GM21786 (cell line): ENCODE measurements at regions not wholly inside any gene's neighbourhood (a gene's known extent, or its start where the extent isn't known, plus 50 kb on each side); places are given as distances from the start of the nearest gene placed in this dataset.

ENCODE experiments used
- ATAC-seq: cut with Tn5 transposase; IDR thresholded peaks from one replicate; pipeline ENCODE4 v1.9.1; 2021; ENCODE audit not compliant: unreplicated experiment

DNA sequence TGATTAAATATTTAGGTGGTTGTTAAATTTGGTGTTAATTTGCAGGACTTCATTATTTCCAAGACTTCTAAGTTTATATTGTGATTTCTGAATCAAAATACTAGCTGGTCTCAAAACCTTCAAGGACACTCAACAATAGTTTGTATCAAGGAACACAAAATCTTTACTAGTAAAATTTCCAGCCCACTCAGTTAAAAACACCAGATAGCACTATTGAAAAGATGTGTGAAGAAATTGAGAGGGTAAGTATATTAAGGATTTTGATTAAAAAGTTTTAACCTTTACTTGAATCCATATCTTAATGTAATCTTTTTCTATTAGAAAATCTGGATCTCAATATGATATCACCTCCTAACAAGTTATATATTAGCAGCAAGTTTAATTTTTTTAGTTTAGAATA lies 89.3 kb upstream of the UGT8 start:
- no peak for ATAC-seq

DNA sequence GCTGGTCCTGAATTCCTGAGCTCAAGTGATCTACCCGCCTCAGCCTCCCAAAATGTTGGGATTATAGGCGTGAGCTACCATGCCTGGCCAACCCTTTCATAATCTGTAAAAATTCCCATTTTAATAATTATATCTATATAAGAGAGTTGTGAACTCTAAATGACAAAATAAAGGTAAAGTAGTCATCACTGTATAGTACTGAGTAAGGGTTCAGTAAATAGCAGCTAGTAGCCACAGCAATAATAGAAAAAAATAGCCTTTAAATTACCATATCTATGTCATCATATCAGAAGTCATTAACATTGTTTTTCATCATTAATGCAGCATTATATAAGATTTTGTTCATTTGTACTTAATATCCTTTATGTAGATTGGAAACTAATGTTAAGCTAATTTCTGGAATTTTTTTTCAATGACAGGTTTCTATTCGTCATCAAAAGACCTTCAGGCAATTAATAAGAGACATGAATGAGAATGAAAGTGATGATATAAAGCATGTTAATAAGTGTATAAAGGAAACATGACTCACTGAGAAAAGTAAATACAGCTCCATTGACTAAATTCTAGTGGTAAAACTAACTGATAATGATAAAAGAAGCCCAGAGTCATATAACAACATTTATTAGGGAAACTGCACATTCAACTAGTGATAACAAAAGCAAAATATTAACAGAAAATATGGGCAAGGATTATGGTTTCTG lies 85.9 kb upstream of the UGT8 start:
- no peak for ATAC-seq

DNA sequence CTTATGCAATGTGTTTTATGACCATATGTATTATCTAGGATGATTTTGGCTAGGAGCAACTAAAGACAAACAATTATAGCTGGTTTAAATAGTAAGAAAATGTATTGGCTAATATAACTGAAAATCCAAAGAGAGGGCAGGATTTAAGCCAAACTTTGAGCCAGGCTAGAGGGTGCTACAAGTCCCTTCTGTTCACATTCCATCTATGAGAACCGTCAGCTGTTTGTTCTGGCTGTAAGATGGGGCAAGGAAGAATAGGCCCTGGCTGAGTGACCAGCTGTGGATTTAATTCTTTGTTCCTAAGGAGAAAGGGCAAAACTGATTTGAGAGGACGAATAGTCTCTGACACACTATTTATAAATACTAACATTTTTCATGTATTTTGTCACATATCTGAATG lies 79.2 kb upstream of the UGT8 start:
- no peak for ATAC-seq

DNA sequence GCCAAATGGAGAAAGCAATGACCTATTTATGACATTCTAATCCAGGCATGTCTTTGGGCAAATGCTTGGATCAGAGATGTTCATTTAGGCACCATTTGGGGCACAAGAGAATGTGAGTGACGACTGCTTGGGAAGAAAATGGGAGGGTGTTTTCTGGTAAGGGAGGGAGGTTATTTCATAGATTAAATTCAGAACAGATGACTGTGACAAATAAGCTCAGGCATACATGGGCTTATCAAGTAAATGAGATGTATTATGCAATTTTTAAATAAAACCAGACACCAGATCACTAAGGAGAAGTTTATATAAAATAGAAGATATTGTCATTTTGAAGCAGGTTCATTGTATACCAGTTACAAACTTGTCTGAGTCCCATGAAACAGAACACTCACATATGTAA lies 71.4 kb upstream of the UGT8 start:
- no peak for ATAC-seq

DNA sequence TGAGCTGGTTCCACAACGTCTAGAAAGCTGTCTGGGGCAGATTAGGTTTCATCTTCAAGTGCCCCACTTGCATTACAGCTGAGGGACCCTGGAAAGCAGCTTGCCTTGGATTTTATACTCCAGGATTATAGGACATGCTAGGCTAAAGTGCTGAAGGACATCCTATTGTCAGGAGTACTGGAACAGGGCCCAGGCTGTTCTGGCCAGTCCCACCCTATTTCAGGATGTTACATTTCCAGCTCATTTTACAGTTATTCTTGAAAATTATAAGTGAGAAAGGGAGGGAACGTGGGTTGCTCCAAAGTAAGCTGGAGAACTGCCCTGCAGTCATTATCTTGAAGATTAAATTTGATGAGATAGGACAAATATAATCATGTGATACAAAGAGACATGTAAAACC lies 71.0 kb upstream of the UGT8 start:
- ATAC-seq: no peak

DNA sequence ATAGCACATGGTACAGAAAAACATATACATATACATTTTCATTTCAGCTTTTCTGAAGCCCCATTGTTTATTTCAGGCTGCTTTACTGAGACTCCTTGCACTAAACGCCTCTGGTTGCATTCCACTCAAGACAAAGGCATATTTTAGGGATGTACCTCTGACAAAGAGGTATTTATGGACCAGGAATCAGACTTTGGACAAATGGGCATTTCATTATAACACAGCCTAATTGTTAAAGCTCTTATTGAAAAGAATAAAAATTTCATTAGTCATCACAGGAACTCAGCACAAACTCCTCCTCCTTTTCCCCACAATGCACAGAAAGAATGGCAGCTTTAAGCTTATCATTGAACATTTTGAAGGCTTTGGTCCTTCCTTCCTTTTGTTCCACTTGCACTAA lies 62.9 kb upstream of the UGT8 start:
- ATAC-seq: no peak

DNA sequence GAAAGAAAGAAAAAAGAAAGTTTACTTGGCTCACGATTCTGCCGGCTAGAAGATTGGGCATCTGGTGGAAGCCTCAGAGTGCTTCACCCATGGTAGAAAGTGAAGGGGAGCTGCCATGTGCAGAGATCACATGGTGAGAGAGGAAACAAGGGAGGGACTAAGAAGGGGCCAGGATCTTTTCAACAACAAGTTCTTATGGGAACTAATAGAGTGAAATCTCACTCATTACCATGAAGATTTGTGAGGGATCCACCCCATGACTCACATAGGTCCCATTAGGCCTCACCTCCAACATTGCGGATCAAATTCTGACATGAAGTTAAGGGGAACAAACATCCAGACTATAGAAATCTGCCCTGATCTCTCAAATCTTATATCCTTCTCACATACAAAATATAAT lies 61.3 kb upstream of the UGT8 start:
- ATAC-seq: no peak

DNA sequence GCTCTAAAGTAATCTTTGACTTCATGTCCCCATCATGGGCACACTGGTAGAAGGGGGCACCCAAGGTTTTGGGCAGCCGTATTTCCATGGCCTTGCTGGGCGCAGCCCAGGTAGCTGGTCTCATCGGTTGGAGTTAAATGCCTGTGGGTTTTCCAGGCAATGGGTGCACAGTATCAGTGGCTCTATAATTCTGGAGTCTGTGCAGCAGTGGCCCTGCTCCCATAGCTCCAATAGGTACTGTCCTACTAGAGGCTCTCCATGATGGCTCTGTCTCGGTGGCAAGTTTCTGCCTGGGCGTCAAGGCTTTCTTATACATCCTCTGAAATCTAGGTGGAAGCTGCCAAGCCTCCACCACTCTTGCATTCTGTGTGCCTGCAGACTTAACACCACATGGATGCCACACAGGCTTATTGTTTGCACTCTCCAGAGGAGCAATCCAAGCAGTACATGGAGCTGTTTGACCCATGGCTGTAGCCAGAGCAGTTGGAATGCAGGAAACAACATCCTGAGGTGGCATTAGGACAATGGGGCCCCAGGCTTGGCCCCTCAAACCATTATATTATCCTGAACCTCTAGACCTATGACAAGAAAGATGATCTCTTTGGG lies 60.5 kb upstream of the UGT8 start:
- no peak for ATAC-seq

DNA sequence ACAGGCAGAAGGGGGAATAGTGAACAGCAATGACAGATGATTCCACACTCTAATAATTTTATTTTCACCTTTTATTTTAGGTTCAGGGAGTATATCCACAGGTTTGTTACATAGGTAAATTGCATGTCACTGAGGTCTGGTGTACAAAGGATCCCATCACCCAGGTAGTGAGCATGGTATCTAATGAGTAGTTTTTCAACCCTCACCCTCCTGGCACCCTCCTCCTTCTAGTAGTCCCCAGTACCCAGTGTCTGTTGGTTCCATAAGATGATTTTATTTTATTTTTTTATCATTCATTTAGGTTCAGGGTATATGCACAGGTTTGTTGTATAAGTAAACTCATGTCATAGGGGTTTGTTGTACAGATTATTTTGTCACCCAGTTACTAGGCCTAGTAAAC lies 58.6 kb upstream of the UGT8 start:
- no peak for ATAC-seq

DNA sequence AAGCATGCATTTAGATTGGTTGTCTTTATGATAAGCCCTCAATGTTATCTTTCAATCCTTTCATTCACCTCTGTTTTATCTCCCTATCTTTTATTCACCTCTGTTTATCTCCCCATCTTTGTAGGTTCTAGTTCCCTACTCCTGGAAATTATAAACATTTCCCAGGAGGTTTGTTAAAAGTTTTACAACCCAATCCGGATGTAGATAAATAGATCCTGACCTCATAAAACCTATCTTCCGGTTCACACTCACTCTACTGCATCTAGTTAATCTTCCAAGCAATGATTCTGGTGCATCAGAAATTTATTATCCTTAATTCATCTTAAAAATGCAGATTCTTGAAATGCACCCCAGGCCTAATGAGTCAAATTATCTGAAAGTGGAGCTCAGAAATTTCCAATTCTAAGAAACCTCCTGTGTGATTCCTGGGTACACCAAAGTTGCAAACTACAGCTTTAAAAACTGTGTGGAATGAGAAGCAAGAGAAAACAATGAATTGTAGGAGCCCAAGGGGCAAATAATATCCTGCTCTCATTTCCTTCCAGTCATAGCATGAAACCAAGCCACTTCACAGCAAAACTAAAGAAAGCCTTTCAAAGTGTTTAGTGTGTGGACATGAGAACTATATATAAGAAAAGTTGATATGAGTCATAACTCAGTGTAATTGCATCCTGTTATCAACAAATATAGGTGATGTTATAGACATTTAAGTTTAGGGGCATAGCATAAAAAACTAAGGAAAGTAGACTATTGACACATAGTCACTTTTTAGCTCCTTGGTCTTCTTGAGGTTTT lies 51.1 kb upstream of the UGT8 start:
- no peak for ATAC-seq
